HepG2 (cell line): ENCODE measurements at regions not wholly inside any gene's neighbourhood (a gene's known extent, or its start where the extent isn't known, plus 50 kb on each side); places are given as distances from the start of the nearest gene placed in this dataset.

Experiments
- HNRNPL ChIP-seq: fragments of 200-400 bp; formaldehyde crosslinking; IDR thresholded peaks from 2 replicates; pipeline ENCODE4 v1.6.1; 2017; ENCODE audit warnings: mild to moderate bottlenecking, low read depth, low read length
- ZKSCAN8 ChIP-seq: IDR thresholded peaks from 2 replicates; pipeline ENCODE4 v1.6.1; 2016; ENCODE audit warnings: borderline replicate concordance, missing genetic modification reagents, missing compliant biosample characterization
- TF ChIP-seq, protein P1 (sequence below): sonication (generic); formaldehyde crosslinking; IDR thresholded peaks from 2 replicates; pipeline ENCODE4 v1.5.0; 2020; ENCODE audit warnings: mild to moderate bottlenecking, missing genetic modification reagents, moderate library complexity
- TF ChIP-seq, protein P2 (sequence below): sonication (generic); IDR thresholded peaks from 2 replicates; pipeline ENCODE4 v1.6.1; 2016; ENCODE audit warnings: low read depth, borderline replicate concordance
- TF ChIP-seq, protein P3 (sequence below): IDR thresholded peaks from 2 replicates; pipeline ENCODE4 v1.6.1; 2012; ENCODE audit warnings: inconsistent platforms
- TF ChIP-seq, protein P4 (sequence below): sonication (generic); formaldehyde crosslinking; IDR thresholded peaks from 2 replicates; pipeline ENCODE4 v1.9.0; 2021; ENCODE audit warnings: mild to moderate bottlenecking, missing genetic modification reagents

DNA sequence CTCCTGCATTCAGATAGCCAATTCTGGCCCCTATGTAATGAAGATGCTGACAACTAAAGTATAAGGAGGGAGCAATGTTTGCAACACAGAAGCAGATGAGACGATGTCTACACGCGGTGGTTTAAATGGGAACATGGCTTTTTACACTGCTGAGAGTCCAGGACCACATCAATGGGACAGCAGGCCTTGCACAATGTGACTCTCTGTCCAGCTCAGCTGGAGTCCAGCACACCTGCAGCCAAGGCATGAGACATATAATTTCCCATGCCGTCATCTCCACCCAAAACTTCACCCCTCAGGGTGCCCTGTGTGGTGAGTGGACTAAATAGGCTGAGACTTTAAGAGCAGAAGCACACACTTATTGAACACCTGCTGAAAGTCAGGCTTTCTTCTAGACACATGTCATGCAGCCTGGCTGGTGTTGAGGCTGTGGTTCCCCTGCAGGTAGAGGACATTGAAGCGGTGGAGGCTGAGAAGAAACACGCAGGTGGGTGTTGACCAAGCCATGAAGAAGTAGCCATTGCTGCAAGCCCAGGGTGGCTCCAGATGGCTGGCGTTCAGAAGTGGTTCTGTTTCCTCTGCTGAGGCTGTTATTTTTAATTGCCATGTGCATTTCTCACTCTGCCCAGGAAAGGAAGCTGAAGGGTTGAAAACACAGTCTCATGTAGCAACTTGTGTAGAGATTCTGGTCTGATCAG is 345.6 kb downstream of the MYCN start:
- TF ChIP-seq, protein P1, sequence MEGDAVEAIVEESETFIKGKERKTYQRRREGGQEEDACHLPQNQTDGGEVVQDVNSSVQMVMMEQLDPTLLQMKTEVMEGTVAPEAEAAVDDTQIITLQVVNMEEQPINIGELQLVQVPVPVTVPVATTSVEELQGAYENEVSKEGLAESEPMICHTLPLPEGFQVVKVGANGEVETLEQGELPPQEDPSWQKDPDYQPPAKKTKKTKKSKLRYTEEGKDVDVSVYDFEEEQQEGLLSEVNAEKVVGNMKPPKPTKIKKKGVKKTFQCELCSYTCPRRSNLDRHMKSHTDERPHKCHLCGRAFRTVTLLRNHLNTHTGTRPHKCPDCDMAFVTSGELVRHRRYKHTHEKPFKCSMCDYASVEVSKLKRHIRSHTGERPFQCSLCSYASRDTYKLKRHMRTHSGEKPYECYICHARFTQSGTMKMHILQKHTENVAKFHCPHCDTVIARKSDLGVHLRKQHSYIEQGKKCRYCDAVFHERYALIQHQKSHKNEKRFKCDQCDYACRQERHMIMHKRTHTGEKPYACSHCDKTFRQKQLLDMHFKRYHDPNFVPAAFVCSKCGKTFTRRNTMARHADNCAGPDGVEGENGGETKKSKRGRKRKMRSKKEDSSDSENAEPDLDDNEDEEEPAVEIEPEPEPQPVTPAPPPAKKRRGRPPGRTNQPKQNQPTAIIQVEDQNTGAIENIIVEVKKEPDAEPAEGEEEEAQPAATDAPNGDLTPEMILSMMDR (CRISPR knock-in tag) = no peak
- TF ChIP-seq, protein P2, sequence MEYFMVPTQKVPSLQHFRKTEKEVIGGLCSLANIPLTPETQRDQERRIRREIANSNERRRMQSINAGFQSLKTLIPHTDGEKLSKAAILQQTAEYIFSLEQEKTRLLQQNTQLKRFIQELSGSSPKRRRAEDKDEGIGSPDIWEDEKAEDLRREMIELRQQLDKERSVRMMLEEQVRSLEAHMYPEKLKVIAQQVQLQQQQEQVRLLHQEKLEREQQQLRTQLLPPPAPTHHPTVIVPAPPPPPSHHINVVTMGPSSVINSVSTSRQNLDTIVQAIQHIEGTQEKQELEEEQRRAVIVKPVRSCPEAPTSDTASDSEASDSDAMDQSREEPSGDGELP = no peak
- TF ChIP-seq, protein P3, sequence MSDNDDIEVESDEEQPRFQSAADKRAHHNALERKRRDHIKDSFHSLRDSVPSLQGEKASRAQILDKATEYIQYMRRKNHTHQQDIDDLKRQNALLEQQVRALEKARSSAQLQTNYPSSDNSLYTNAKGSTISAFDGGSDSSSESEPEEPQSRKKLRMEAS = no peak
- TF ChIP-seq, protein P4, sequence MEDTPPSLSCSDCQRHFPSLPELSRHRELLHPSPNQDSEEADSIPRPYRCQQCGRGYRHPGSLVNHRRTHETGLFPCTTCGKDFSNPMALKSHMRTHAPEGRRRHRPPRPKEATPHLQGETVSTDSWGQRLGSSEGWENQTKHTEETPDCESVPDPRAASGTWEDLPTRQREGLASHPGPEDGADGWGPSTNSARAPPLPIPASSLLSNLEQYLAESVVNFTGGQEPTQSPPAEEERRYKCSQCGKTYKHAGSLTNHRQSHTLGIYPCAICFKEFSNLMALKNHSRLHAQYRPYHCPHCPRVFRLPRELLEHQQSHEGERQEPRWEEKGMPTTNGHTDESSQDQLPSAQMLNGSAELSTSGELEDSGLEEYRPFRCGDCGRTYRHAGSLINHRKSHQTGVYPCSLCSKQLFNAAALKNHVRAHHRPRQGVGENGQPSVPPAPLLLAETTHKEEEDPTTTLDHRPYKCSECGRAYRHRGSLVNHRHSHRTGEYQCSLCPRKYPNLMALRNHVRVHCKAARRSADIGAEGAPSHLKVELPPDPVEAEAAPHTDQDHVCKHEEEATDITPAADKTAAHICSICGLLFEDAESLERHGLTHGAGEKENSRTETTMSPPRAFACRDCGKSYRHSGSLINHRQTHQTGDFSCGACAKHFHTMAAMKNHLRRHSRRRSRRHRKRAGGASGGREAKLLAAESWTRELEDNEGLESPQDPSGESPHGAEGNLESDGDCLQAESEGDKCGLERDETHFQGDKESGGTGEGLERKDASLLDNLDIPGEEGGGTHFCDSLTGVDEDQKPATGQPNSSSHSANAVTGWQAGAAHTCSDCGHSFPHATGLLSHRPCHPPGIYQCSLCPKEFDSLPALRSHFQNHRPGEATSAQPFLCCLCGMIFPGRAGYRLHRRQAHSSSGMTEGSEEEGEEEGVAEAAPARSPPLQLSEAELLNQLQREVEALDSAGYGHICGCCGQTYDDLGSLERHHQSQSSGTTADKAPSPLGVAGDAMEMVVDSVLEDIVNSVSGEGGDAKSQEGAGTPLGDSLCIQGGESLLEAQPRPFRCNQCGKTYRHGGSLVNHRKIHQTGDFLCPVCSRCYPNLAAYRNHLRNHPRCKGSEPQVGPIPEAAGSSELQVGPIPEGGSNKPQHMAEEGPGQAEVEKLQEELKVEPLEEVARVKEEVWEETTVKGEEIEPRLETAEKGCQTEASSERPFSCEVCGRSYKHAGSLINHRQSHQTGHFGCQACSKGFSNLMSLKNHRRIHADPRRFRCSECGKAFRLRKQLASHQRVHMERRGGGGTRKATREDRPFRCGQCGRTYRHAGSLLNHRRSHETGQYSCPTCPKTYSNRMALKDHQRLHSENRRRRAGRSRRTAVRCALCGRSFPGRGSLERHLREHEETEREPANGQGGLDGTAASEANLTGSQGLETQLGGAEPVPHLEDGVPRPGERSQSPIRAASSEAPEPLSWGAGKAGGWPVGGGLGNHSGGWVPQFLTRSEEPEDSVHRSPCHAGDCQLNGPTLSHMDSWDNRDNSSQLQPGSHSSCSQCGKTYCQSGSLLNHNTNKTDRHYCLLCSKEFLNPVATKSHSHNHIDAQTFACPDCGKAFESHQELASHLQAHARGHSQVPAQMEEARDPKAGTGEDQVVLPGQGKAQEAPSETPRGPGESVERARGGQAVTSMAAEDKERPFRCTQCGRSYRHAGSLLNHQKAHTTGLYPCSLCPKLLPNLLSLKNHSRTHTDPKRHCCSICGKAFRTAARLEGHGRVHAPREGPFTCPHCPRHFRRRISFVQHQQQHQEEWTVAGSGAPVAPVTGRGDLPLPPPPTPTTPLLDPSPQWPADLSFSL (CRISPR knock-in tag) = no peak
- TF ChIP-seq HNRNPL = no peak
- no peak for TF ChIP-seq ZKSCAN8 (CRISPR knock-in tag)
